Cardiac muscle cell (in vitro differentiated cells and primary cell): ENCODE measurements at regions not wholly inside any gene's neighbourhood (a gene's known extent, or its start where the extent isn't known, plus 50 kb on each side); places are given as distances from the start of the nearest gene placed in this dataset.

ENCODE experiments used
- DNase-seq, 2 donors: peaks; one replicate each; pipeline versions ENCODE4 v3.0.0 to v3.0.0-alpha.2; 2010 to 2017; ENCODE audit warnings: low read depth in 1 of 2, low spot score in 1 of 2
- H3K27ac ChIP-seq: fragments of 200-600 bp; sonication (generic); 2 replicates; pipeline ENCODE4 v1.5.1; 2016
- H3K27me3 ChIP-seq: fragments of 200-600 bp; sonication (generic); 2 replicates; pipeline ENCODE4 v1.6.0; 2016; ENCODE audit warnings: control low read depth
- H3K36me3 ChIP-seq: fragments of 200-600 bp; sonication (generic); 2 replicates; pipeline ENCODE4 v1.5.1; 2016; ENCODE audit warnings: control low read depth
- H3K4me1 ChIP-seq: fragments of 200-600 bp; sonication (generic); 2 replicates; pipeline ENCODE4 v1.8.1; 2017; ENCODE audit warnings: low read depth, mild to moderate bottlenecking, mixed run types
- H3K4me3 ChIP-seq: fragments of 200-600 bp; sonication (generic); 2 replicates; pipeline ENCODE4 v1.5.1; 2016; ENCODE audit warnings: mild to moderate bottlenecking
- H3K9me3 ChIP-seq: fragments of 200-600 bp; sonication (generic); 2 replicates; pipeline ENCODE4 v1.5.1; 2017; ENCODE audit warnings: low read depth, mild to moderate bottlenecking, control low read depth
- CTCF ChIP-seq: IDR thresholded peaks from 2 replicates; pipeline ENCODE4 v1.5.1; 2012; ENCODE audit warnings: low read depth, mild to moderate bottlenecking, low read length

DNA sequence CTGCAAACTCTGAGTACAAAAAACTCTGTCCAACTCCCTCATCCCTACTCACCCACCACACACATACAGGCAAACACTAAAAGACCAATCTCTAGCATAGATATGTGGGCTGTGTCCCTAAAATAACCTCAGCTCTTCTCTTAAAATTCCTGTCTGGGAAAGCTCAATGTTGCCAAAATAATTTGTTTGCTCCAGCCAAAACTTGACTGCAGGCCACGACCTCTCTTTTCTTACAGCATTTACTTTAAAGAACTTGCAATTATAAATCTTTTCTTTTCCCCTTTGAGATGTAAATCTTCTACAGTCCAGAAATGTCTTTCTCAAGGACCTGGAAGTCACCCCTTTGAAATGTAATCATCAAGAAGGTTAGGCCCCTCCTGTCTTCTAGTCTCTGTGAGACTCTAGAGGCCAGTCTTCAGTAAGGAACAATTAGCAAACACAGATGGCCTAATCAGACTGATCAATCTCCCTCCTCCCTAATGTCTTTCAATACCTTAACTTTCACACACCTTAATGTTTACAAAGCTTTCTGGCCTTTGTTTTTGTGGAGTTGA is 483.6 kb upstream of the RGS18 start:
- DNase-seq, result peak in 1 of 2 donors; percentile 0
- H3K36me3 ChIP-seq, result no peaks in the 10 kb centered on the region
- no peak overlapping the region for H3K4me3 ChIP-seq
- no peaks in the 10 kb centered on the region for H3K27me3 ChIP-seq
- H3K9me3 ChIP-seq, result no peaks in the 10 kb centered on the region
- peaks cover 10% of the 10 kb centered on the region for H3K4me1 ChIP-seq
- peak overlapping the region; percentile 8 for H3K27ac ChIP-seq
- no peak for TF ChIP-seq CTCF

GRCh38 chr1:191675856-191676783 is 482.1 kb upstream of the RGS18 start:
- Histone ChIP-seq H3K27me3 (no peaks in the 10 kb centered on the region), H3K36me3 (no peaks in the 10 kb centered on the region), H3K4me1 (peaks cover 10% of the 10 kb centered on the region), H3K9me3 (no peaks in the 10 kb centered on the region), H3K27ac (no peak overlapping the region), H3K4me3 (no peak overlapping the region)
- TF ChIP-seq CTCF, result no peak
- no peak for DNase-seq

DNA sequence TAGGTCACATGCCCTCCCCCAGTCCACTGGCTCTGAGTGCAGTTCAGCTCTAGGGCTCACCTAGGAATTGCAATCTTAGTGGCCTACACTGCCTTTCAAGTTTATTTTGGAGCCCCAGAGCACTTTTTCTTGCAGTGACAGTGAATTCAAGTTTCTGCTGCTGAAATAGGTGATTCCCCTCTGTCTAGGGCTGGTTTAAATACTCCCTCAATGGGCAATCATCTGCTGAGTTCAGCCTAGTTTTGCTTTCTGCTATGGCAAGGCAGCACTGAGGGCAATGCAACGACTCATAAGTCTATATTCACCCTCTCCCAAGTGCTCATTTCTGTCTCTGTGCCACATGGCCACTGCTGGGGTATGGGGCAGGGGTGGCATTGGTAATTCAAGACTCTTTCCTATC is 472.6 kb upstream of the RGS18 start:
- no peak overlapping the region for H3K4me3 ChIP-seq

GRCh38 chr1:191687721-191688120 is 470.5 kb upstream of the RGS18 start:
- Histone ChIP-seq H3K36me3 (no peaks in the 10 kb centered on the region), H3K27me3 (no peaks in the 10 kb centered on the region), H3K4me1 (no peaks in the 10 kb centered on the region), H3K9me3 (no peaks in the 10 kb centered on the region), H3K4me3 (no peak overlapping the region), H3K27ac (no peak overlapping the region)
- no peak for TF ChIP-seq CTCF
- no peak for DNase-seq

More for the DNA sequence above, 472.6 kb upstream of the RGS18 start:
- no peak for TF ChIP-seq CTCF
- no peak for DNase-seq
- no peaks in the 10 kb centered on the region for H3K36me3 ChIP-seq
- H3K27me3 ChIP-seq, result no peaks in the 10 kb centered on the region
- no peaks in the 10 kb centered on the region for H3K4me1 ChIP-seq
- no peaks in the 10 kb centered on the region for H3K9me3 ChIP-seq
- no peak overlapping the region for H3K27ac ChIP-seq

DNA sequence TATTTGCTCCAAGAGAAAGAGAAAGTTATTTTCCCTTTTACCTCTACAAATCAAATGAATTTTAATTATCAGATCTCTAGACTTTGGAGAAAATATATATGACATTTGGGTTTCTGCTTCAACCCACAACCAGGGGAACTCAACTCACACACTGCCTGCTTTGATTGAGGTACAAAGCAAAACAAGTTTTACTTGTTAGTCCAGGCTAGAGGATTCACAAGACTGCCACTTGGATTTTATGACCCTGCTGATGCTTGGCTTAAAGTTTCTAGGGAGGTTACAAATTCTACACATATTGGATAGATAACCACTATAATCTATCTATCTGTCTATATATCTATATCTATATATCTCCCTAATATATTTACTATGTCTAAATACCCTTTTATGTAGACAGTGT is 467.3 kb upstream of the RGS18 start:
- no peak for TF ChIP-seq CTCF
- Histone ChIP-seq H3K4me3 (no peak overlapping the region), H3K36me3 (no peaks in the 10 kb centered on the region), H3K9me3 (no peaks in the 10 kb centered on the region), H3K4me1 (no peaks in the 10 kb centered on the region), H3K27ac (no peak overlapping the region), H3K27me3 (no peaks in the 10 kb centered on the region)
- no peak for DNase-seq
